GM11168 (cell line): ENCODE measurements at regions not wholly inside any gene's neighbourhood (a gene's known extent, or its start where the extent isn't known, plus 50 kb on each side); places are given as distances from the start of the nearest gene placed in this dataset.
"Not testable (repeated sequence)": the region's sequence is repeated elsewhere in the genome, so short reads cannot be mapped to it uniquely, and the experiment has no call there.

Source experiments
- in situ Hi-C: fragments of 300-500 bp; cut with MboI; formaldehyde crosslinking; loops from one replicate; pipeline ENCODE4 v1.12.0; 2022; ENCODE audit warnings: low sequenced_read_pairs; ENCODE audit not compliant: unreplicated experiment

GRCh38 chr1:146381196-146381595 is 152.4 kb upstream of the NOTCH2NLA start:
- in situ Hi-C loops = not testable (repeated sequence)

GRCh38 chr1:146376708-146377496 is 148.1 kb upstream of the NOTCH2NLA start:
- in situ Hi-C loops = not testable (repeated sequence)

GRCh38 chr1:146376309-146376707 is 147.5 kb upstream of the NOTCH2NLA start:
- in situ Hi-C loops = not testable (repeated sequence)

- in situ Hi-C loops = not testable (repeated sequence)
Observed at GRCh38 chr1:146375108-146375507, 146.3 kb upstream of the NOTCH2NLA start.

- in situ Hi-C loops = not testable (repeated sequence)
Observed at GRCh38 chr1:146369940-146370339, 141.1 kb upstream of the NOTCH2NLA start.

GRCh38 chr1:146355373-146355772 is 126.6 kb upstream of the NOTCH2NLA start:
- in situ Hi-C loops = not testable (repeated sequence)

DNA sequence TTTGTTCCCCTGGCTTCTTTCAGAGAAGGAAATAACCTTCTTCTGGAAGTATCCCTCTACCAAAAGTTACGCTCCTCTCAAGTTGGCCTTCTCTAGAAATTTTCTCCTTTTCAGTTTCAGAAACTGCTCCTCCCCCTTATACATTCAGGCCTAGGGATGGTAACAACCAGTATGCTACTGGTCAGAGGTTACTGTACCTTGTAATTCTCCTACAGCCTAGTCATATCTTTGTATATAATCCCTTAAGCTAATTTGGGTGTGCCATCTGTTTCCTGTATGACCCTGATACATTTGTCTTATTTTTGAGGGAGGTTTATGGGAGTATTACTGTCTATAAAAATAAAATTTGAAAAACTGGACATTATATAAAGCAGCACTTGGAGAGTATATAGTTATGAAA is 98.0 kb upstream of the NOTCH2NLA start:
- in situ Hi-C loops = not testable (repeated sequence)

DNA sequence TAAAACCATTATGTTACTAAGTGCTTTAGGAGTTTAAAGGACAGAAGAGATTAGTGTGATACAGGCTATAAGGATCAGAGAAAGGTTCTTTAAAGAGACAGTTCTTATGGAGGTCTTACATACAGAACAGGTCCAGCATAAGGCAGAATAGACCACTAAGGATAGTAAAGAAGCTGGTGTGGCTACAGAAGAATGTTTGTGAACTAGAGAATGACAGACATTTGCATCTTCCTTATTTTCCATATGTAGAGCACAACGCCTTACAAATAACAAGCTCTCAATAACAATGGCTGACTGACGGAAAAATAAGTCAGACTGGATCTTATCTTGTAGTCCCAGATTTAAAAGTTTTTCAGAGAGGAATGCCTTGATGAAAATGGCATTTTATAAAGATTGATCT is 95.6 kb upstream of the NOTCH2NLA start:
- in situ Hi-C loops = loop anchor here (25.0 kb wide), 1 partner anchor 287 kb away; no protein-coding TSS in a partner anchor

GRCh38 chr1:146323302-146323701 is 94.5 kb upstream of the NOTCH2NLA start:
- in situ Hi-C loops = loop anchor here (25.0 kb wide), 1 partner anchor 286 kb away; no protein-coding TSS in a partner anchor

DNA sequence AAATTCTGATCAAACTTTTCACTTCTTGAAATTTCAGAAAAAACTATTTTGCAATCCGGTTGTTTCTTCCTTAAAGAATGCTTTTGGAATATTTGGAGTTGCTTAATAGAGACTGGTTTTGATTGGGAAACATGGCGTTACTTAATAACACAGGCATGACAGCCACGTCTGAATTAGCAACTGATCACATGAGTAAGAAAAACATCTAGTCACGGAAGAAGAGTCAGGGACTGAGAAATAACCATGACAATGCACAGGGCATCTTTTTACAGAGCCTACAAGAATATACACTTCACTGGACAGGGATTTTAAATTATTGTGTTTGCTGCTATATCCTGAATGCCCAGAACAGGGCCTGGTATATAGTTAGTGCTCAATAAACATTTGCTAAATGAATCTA is 94.1 kb upstream of the NOTCH2NLA start:
- in situ Hi-C loops = loop anchor here (25.0 kb wide), 1 partner anchor 286 kb away; no protein-coding TSS in a partner anchor

- in situ Hi-C loops = loop anchor here (25.0 kb wide), 1 partner anchor 281 kb away; no protein-coding TSS in a partner anchor
Observed at GRCh38 chr1:146318715-146319114, 89.9 kb upstream of the NOTCH2NLA start.

DNA sequence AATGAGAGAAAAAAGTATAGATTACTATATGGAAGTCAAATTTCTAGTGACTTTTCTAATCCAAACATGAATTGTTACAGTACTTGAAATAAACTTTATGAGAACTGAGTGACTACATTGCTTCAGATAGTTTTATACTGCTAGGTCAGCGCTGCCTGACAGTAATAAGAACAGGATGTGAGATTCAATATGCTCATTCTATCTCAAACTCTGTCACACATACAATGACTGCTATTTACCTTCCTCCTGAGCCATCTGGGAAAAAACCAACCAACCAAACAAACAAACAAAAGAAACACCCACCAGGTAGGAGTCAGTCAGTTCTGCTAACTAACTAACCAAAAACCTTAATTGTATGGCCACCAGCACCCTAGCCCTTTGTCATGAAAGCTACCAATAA is 89.0 kb upstream of the NOTCH2NLA start:
- in situ Hi-C loops = loop anchor here (25.0 kb wide), 1 partner anchor 280 kb away; no protein-coding TSS in a partner anchor

GRCh38 chr1:146314449-146315246 is 85.8 kb upstream of the NOTCH2NLA start:
- in situ Hi-C loops = loop anchor here (25.0 kb wide), 1 partner anchor 277 kb away; no protein-coding TSS in a partner anchor

DNA sequence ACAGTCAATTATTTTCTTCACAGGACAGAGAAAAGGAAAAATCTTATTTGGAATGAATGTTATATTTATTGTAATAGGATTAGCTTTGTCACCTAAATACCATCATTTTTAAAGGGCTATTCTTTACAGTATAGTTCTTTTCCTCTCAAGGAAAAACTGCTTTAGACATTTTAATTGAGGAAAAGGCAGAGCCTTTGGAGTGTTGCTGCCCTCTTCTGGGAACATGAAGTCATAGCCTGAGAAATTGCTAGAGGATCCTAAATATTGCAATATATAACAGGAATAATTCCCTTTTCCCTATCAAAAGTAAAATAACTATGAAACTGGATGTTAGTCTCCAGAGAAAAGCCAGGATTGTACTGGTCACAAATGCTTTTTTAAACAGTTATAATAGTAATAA is 81.8 kb upstream of the NOTCH2NLA start:
- in situ Hi-C loops = loop anchor here (25.0 kb wide), 1 partner anchor 273 kb away; no protein-coding TSS in a partner anchor

GRCh38 chr1:146309427-146309826 is 80.6 kb upstream of the NOTCH2NLA start:
- in situ Hi-C loops = loop anchor here (25.0 kb wide), 1 partner anchor 272 kb away; no protein-coding TSS in a partner anchor

- in situ Hi-C loops = loop anchor here (25.0 kb wide), 1 partner anchor 272 kb away; no protein-coding TSS in a partner anchor
Observed at GRCh38 chr1:146308892-146309291, 80.1 kb upstream of the NOTCH2NLA start.

DNA sequence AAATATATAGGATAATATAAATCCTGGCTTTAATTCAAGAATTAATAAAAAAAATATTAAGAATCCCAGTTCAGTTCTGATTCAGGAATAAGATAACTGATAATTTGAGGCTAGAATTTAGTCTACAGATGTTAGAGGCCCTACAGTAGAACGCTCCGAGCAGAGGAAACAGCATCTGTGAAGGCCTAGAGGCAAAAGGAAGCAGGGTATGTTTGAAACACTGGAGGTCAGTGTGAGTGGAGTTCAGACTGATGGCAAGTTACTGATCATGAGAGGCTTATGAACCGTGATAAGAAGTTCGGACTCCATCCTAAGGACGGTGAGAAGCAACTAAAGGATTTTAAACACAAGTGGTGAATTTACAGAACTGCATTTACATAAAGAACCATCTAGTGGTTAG is 79.3 kb upstream of the NOTCH2NLA start:
- in situ Hi-C loops = loop anchor here (25.0 kb wide), 1 partner anchor 271 kb away; no protein-coding TSS in a partner anchor

GRCh38 chr1:146307632-146308031 is 78.8 kb upstream of the NOTCH2NLA start:
- in situ Hi-C loops = loop anchor here (25.0 kb wide), 1 partner anchor 270 kb away; no protein-coding TSS in a partner anchor

DNA sequence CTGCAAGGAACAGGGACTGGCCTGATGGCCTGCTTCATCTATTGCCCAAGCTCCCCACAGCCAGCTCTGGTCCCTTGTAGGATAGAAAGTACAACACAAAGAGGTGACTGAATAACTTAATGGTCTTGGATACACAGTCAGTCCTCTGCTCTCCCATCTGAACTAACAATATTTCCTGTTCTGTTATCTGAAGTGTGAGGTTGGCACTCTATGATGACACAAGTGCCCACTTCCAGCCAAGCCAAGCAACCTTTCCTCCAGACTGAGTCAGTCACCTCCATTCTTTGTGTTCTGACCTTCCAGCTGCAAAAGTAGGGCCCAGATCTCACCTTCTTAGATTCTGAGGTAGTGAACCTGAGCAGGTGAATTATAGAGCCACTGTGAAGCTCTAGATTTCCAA is 77.8 kb upstream of the NOTCH2NLA start:
- in situ Hi-C loops = loop anchor here (25.0 kb wide), 1 partner anchor 269 kb away; no protein-coding TSS in a partner anchor

DNA sequence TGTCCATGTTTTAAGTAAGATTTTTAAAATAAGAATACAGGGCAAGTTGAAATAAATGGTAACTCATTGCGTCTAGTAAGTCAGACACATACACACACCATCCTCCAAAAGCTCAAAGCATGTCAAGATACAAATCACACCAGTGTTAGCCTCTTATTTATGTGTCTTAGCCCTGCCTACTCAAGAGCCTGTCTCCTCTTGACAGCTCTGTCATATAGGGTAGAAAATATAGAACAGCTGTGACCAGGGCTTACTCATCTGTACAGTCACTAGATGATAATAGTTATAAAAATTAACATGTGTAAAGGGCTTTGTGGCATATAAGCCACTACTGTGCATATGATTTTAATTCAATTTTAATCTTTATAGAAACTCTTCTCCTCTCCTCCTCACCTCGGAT is 76.6 kb upstream of the NOTCH2NLA start:
- in situ Hi-C loops = loop anchor here (25.0 kb wide), 1 partner anchor 268 kb away; no protein-coding TSS in a partner anchor

DNA sequence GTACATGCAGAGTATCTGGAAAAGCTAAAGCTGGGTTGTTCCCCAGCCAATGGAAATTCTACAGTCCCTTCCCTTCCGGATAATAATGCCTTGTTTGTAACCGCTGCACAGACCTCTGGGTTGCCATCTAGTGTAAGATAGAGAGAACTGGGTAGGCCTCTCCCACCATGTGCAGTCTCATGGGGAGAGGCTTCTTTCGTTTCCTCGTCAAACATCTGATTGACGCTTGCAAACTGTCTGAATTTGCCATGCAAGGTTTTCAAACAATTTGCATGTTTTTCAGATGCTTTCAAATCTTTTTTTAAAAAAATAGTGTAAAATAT is 69.7 kb upstream of the NOTCH2NLA start:
- in situ Hi-C loops = not testable (repeated sequence)
